ENCODE measurements at regions not wholly inside any gene's neighbourhood (a gene's known extent, or its start where the extent isn't known, plus 50 kb on each side); places are given as distances from the start of the nearest gene placed in this dataset.

DNA sequence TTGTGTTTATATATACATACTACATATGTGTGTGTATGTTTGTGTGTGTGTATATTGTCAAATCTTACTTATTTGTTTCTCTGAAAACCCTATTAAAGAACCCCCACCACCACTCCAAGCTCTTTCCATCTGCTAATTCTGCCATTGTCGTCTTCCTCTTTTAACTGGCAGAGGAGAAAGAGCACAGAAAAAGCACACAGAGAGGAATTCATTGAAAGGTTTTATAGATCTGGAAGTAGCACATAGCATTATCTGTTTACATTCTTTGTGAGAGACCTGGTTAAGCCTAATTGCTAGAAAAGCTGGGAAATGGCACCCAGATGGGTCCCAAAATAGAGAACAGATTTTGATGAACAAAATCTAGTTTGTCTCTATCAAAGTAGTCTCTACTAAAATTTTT is 800.0 kb upstream of the PIK3C3 start:
- peaks cover 25% of the 10 kb centered on the region for H3K9me3 Mint-ChIP-seq

DNA sequence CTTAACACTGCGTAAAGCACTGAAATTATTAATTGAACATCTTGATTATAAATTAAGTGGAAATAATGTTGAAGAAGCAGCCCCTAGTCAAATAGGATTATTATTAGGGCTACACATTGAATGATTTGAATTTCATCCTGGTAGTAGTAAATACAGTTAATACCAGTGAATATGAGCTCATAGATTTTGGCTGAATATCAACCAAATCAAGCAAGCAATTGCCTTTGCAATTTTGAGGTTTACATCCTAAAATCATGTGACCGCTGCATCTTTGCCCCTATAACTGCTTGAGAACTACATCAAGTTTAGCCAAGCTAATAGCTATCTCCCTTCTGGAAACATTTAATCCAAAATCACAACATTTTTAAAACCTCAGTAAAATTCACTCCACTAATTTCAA is 801.2 kb upstream of the PIK3C3 start:
- Mint-ChIP-seq H3K9me3 (peaks cover 37% of the 10 kb centered on the region), H3K36me3 (ENCODE audit: insufficient read depth) (no peaks in the 10 kb centered on the region), H3K4me3 (no peak overlapping the region), H3K27ac (ENCODE audit: low read depth) (no peak overlapping the region), H3K27me3 (no peaks in the 10 kb centered on the region), H3K4me1 (no peaks in the 10 kb centered on the region)
- no peak for ATAC-seq (replicated peaks; ENCODE audit: extremely low read depth, poor library complexity, severe bottlenecking)
- DNase-seq (ENCODE audit: low spot score in 2 of 2): no peak

More for the DNA sequence above, 800.0 kb upstream of the PIK3C3 start:
- no peak for ATAC-seq (replicated peaks; ENCODE audit: extremely low read depth, poor library complexity, severe bottlenecking)
- Mint-ChIP-seq H3K4me1 (no peaks in the 10 kb centered on the region), H3K4me3 (no peak overlapping the region), H3K27ac (ENCODE audit: low read depth) (no peak overlapping the region), H3K36me3 (ENCODE audit: insufficient read depth) (no peaks in the 10 kb centered on the region), H3K27me3 (no peaks in the 10 kb centered on the region)
- no peak for DNase-seq (ENCODE audit: low spot score in 2 of 2)

GRCh38 chr18:41150316-41150715 is 804.7 kb upstream of the PIK3C3 start:
- H3K4me3 Mint-ChIP-seq: no peak overlapping the region
- H3K27ac Mint-ChIP-seq (ENCODE audit: low read depth): no peak overlapping the region
- H3K27me3 Mint-ChIP-seq: no peaks in the 10 kb centered on the region
- H3K36me3 Mint-ChIP-seq (ENCODE audit: insufficient read depth): no peaks in the 10 kb centered on the region
- no peak for DNase-seq (ENCODE audit: low spot score in 2 of 2)
- peaks cover 35% of the 10 kb centered on the region for H3K9me3 Mint-ChIP-seq
- ATAC-seq (replicated peaks; ENCODE audit: extremely low read depth, poor library complexity, severe bottlenecking): no peak
- H3K4me1 Mint-ChIP-seq: no peaks in the 10 kb centered on the region

DNA sequence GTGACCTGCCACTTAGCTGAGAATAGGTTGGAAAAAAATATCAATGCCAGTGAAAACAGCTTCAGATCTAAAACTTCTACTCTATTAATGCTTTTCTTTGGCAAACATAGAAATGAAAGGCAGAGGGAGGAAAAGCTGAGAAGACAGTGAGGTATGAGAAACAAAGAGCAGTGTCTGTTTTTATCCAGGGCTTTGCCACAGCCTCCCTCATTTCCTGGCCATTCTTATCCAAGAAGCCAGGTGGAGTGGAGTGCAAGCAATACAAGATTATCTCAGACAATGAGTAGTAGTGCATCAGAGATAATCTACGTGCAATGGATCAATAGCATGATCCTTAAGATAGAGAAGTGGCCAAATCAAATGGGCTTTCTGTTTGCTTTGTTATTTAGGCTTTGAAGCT is 808.7 kb upstream of the PIK3C3 start:
- peaks cover 48% of the 10 kb centered on the region for H3K9me3 Mint-ChIP-seq
- no peaks in the 10 kb centered on the region for H3K27me3 Mint-ChIP-seq
- no peak for ATAC-seq (replicated peaks; ENCODE audit: extremely low read depth, poor library complexity, severe bottlenecking)
- DNase-seq (ENCODE audit: low spot score in 2 of 2): no peak
- H3K27ac Mint-ChIP-seq (ENCODE audit: low read depth): no peak overlapping the region
- no peaks in the 10 kb centered on the region for H3K4me1 Mint-ChIP-seq
- no peaks in the 10 kb centered on the region for H3K36me3 Mint-ChIP-seq (ENCODE audit: insufficient read depth)
- H3K4me3 Mint-ChIP-seq: no peak overlapping the region

- ATAC-seq (replicated peaks; ENCODE audit: extremely low read depth, poor library complexity, severe bottlenecking): no peak
- DNase-seq (ENCODE audit: low spot score in 2 of 2): no peak
- Mint-ChIP-seq H3K4me1 (no peaks in the 10 kb centered on the region), H3K27ac (ENCODE audit: low read depth) (no peak overlapping the region), H3K27me3 (no peaks in the 10 kb centered on the region), H3K4me3 (no peak overlapping the region), H3K9me3 (peaks cover 50% of the 10 kb centered on the region), H3K36me3 (ENCODE audit: insufficient read depth) (no peaks in the 10 kb centered on the region)
Observed at GRCh38 chr18:41145516-41145915, 809.5 kb upstream of the PIK3C3 start.

DNA sequence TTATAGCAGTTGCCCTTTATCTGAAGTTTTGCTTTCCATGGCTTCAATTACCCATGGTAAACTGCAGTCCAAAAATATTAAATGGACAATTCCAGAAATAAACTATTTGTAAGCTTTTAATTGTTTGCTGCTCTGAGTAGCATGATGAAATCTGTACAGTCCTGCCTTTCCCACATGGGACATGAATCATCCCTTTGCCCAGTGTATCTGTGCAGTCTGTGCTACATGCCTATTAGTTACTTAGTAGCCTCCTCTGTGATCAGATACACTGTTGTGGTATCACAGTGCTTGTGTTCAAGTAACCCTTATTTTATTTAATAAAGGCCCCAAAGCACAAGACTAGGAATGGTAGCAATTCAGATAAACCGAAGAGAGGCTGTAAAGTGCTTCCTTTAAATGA is 810.6 kb upstream of the PIK3C3 start:
- no peak for ATAC-seq (replicated peaks; ENCODE audit: extremely low read depth, poor library complexity, severe bottlenecking)
- Mint-ChIP-seq H3K4me3 (no peak overlapping the region), H3K27ac (ENCODE audit: low read depth) (no peak overlapping the region), H3K36me3 (ENCODE audit: insufficient read depth) (no peaks in the 10 kb centered on the region), H3K4me1 (no peaks in the 10 kb centered on the region), H3K9me3 (peaks cover 40% of the 10 kb centered on the region), H3K27me3 (no peaks in the 10 kb centered on the region)
- no peak for DNase-seq (ENCODE audit: low spot score in 2 of 2)

- H3K9me3 Mint-ChIP-seq: peaks cover 36% of the 10 kb centered on the region
- no peaks in the 10 kb centered on the region for H3K27me3 Mint-ChIP-seq
- no peak overlapping the region for H3K27ac Mint-ChIP-seq (ENCODE audit: low read depth)
- no peaks in the 10 kb centered on the region for H3K4me1 Mint-ChIP-seq
- H3K36me3 Mint-ChIP-seq (ENCODE audit: insufficient read depth): no peaks in the 10 kb centered on the region
- ATAC-seq (replicated peaks; ENCODE audit: extremely low read depth, poor library complexity, severe bottlenecking) (no peak), DNase-seq (ENCODE audit: low spot score in 2 of 2) (no peak)
- H3K4me3 Mint-ChIP-seq: no peak overlapping the region
Observed at GRCh38 chr18:41140506-41140905, 814.5 kb upstream of the PIK3C3 start.

DNA sequence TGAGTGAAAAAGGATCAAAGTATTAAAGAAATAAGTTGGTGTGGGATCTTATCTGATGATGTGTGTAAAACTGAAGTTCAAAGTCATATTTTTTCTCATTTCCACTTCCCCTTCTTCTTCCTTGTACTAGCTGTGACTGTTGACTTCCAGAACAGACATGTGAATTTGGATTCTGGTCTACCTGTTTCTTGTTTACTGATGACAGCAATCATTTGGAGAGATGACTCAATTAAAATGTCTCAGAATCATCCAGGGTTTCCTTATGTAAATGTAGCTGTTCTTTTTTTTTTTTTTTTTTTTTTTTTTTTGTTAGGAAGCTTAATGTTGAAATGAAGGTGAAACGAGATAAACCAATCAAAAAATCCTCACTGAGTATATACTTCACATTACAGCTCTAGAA is 819.9 kb upstream of the PIK3C3 start:
- Mint-ChIP-seq H3K27me3 (no peaks in the 10 kb centered on the region), H3K4me1 (no peaks in the 10 kb centered on the region), H3K4me3 (no peak overlapping the region), H3K9me3 (peaks cover 13% of the 10 kb centered on the region), H3K36me3 (ENCODE audit: insufficient read depth) (no peaks in the 10 kb centered on the region), H3K27ac (ENCODE audit: low read depth) (no peak overlapping the region)
- ATAC-seq (replicated peaks; ENCODE audit: extremely low read depth, poor library complexity, severe bottlenecking) (no peak), DNase-seq (ENCODE audit: low spot score in 2 of 2) (no peak)

DNA sequence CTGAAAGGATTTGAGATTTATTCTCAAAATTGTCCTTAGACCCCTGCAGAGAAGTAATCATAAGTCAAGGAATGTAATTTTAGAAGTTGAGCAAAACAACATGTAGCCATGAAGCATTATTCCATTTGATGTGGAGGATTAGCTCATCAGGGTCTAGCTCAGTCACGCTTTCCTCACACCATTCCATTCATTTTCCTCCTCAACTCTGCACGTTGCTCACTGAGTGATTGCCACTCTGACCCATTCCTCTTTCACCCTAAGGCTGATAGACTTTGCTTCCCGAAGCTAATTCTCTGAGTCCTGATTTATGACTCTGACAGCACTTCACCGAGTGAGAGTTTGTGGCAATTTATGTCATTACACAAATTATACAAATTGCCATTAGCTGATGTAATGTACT is 820.6 kb upstream of the PIK3C3 start:
- Mint-ChIP-seq H3K36me3 (ENCODE audit: insufficient read depth) (no peaks in the 10 kb centered on the region), H3K9me3 (peaks cover 13% of the 10 kb centered on the region), H3K4me1 (no peaks in the 10 kb centered on the region), H3K4me3 (no peak overlapping the region), H3K27ac (ENCODE audit: low read depth) (no peak overlapping the region), H3K27me3 (no peaks in the 10 kb centered on the region)
- ATAC-seq (replicated peaks; ENCODE audit: extremely low read depth, poor library complexity, severe bottlenecking) (no peak), DNase-seq (ENCODE audit: low spot score in 2 of 2) (no peak)

DNA sequence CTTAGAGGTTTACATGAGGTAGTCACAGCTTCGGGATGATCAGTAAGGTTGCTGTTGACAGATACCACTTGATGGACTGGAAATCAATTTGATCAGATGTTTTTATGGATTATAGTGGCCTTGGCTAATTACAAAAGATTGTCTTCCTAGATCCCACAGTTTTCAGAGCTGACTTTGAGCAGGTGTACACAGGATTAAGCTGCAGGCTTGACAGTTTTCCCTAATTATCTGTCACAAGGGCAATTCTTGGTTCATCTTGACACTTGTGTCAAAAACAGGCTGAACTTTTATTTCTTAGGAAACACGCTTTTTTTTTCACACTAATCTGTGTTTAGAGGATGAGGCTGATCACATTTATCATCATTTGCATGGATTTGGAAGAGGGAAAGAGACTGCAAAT is 824.0 kb upstream of the PIK3C3 start:
- peaks cover 25% of the 10 kb centered on the region for H3K9me3 Mint-ChIP-seq
- DNase-seq (ENCODE audit: low spot score in 2 of 2): no peak

DNA sequence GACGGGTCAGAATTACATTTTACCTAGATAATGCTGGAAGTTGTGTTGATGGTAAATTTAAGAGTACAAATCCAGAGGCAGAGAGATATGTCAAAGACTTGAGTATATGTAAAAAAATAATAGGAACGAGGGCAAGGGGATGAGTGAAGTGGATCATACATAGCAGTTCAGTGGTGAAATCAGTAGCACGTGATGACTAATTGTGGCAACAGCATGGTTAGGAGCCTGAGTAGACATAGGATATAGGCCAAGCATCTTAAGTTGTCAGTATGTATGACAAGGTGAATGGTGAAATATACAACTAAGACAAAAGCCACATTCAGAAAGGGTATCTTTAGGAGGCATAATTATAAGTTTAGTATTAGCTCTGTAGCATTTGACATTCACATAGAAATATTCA is 826.5 kb upstream of the PIK3C3 start:
- ATAC-seq (replicated peaks; ENCODE audit: extremely low read depth, poor library complexity, severe bottlenecking) (no peak), DNase-seq (ENCODE audit: low spot score in 2 of 2) (no peak)
- Mint-ChIP-seq H3K36me3 (ENCODE audit: insufficient read depth) (no peaks in the 10 kb centered on the region), H3K27me3 (no peaks in the 10 kb centered on the region), H3K4me3 (no peak overlapping the region), H3K9me3 (peaks cover 22% of the 10 kb centered on the region), H3K27ac (ENCODE audit: low read depth) (no peak overlapping the region), H3K4me1 (no peaks in the 10 kb centered on the region)

More for the DNA sequence above, 824.0 kb upstream of the PIK3C3 start:
- H3K4me1 Mint-ChIP-seq: no peaks in the 10 kb centered on the region
- no peaks in the 10 kb centered on the region for H3K27me3 Mint-ChIP-seq
- no peak overlapping the region for H3K4me3 Mint-ChIP-seq
- no peaks in the 10 kb centered on the region for H3K36me3 Mint-ChIP-seq (ENCODE audit: insufficient read depth)
- no peak overlapping the region for H3K27ac Mint-ChIP-seq (ENCODE audit: low read depth)
- no peak for ATAC-seq (replicated peaks; ENCODE audit: extremely low read depth, poor library complexity, severe bottlenecking)

- Mint-ChIP-seq H3K4me3 (no peak overlapping the region), H3K27me3 (no peaks in the 10 kb centered on the region), H3K27ac (ENCODE audit: low read depth) (no peak overlapping the region), H3K9me3 (peaks cover 22% of the 10 kb centered on the region), H3K36me3 (ENCODE audit: insufficient read depth) (no peaks in the 10 kb centered on the region), H3K4me1 (no peaks in the 10 kb centered on the region)
- no peak for DNase-seq (ENCODE audit: low spot score in 2 of 2)
- no peak for ATAC-seq (replicated peaks; ENCODE audit: extremely low read depth, poor library complexity, severe bottlenecking)
Observed at GRCh38 chr18:41128126-41128525, 826.9 kb upstream of the PIK3C3 start.

GRCh38 chr18:41126541-41127235 is 828.3 kb upstream of the PIK3C3 start:
- Mint-ChIP-seq H3K9me3 (peaks cover 23% of the 10 kb centered on the region), H3K36me3 (ENCODE audit: insufficient read depth) (no peaks in the 10 kb centered on the region), H3K4me3 (no peak overlapping the region), H3K27ac (ENCODE audit: low read depth) (no peak overlapping the region), H3K27me3 (no peaks in the 10 kb centered on the region), H3K4me1 (no peaks in the 10 kb centered on the region)
- no peak for ATAC-seq (replicated peaks; ENCODE audit: extremely low read depth, poor library complexity, severe bottlenecking)
- DNase-seq (ENCODE audit: low spot score in 2 of 2): no peak

Measured in central memory CD8-positive, alpha-beta T cell (primary cell).